Peyer's patch (tissue), 4 donors: ENCODE measurements at regions not wholly inside any gene's neighbourhood (a gene's known extent, or its start where the extent isn't known, plus 50 kb on each side); places are given as distances from the start of the nearest gene placed in this dataset.

ENCODE experiments used
- POLR2A ChIP-seq, 2 donors: fragments of 450-650 bp; IDR thresholded peaks; one replicate each; pipeline ENCODE4 v1.5.1; 2017; ENCODE audit warnings: antibody characterized with exemption in 2 of 2, mild to moderate bottlenecking in 2 of 2, moderate library complexity in 2 of 2
- TF ChIP-seq, protein P1 (sequence below), 6 experiments: fragments of 450-650 bp in 4 of 6; fragments of 200-600 bp in 2 of 6; sonication (generic) in 1 of 6; IDR thresholded peaks; one replicate each; pipeline ENCODE4 v1.5.1; 2017 to 2019; ENCODE audit warnings: antibody characterized with exemption in 6 of 6, mild to moderate bottlenecking in 3 of 6, moderate library complexity in 1 of 6

DNA sequence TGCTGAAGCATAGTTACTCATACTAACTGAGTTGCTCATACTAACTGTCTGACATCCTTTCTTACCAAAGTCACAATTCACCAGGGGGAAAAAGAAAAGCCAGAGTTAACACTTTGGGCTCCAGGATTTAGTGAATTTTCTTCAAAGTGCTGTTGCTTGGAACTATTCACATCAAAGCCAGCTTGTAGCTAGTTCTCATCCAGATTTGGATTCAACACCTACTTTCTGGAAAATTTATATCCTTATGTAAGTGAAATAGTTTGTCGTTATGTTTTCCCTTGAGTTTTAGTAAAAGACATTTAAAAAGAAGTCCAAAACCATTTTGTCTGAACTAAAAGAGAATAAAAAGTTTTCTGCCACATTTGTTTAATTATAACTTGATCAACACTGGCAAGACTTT lies 264.6 kb downstream of the BRINP2 start:
- TF ChIP-seq, protein P1, sequence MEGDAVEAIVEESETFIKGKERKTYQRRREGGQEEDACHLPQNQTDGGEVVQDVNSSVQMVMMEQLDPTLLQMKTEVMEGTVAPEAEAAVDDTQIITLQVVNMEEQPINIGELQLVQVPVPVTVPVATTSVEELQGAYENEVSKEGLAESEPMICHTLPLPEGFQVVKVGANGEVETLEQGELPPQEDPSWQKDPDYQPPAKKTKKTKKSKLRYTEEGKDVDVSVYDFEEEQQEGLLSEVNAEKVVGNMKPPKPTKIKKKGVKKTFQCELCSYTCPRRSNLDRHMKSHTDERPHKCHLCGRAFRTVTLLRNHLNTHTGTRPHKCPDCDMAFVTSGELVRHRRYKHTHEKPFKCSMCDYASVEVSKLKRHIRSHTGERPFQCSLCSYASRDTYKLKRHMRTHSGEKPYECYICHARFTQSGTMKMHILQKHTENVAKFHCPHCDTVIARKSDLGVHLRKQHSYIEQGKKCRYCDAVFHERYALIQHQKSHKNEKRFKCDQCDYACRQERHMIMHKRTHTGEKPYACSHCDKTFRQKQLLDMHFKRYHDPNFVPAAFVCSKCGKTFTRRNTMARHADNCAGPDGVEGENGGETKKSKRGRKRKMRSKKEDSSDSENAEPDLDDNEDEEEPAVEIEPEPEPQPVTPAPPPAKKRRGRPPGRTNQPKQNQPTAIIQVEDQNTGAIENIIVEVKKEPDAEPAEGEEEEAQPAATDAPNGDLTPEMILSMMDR (IDR thresholded peaks at IDR 0.05), result no peak
- TF ChIP-seq POLR2A (IDR thresholded peaks at IDR 0.05), result no peak
